HCT116 (cell line): ENCODE measurements at regions not wholly inside any gene's neighbourhood (a gene's known extent, or its start where the extent isn't known, plus 50 kb on each side); places are given as distances from the start of the nearest gene placed in this dataset.

Experiments
- CEBPB ChIP-seq: IDR thresholded peaks from 2 replicates; pipeline ENCODE4 v1.6.1; 2012; ENCODE audit warnings: low read depth
- CTCF ChIP-seq, 3 experiments: fragments of 200-600 bp in 1 of 3; sonication (generic) in 1 of 3; IDR thresholded peaks in 2 of 3; conservative IDR thresholded peaks in 1 of 3; 2 replicates each; pipeline ENCODE4 v1.5.1; 2012 to 2017; ENCODE audit warnings: low read depth in 2 of 3, low read length in 2 of 3, antibody characterized with exemption in 1 of 3, borderline replicate concordance in 1 of 3, control low read depth in 1 of 3, mild to moderate bottlenecking in 1 of 3, mixed read lengths in 1 of 3, mixed run types in 1 of 3, moderate library complexity in 1 of 3; ENCODE audit not compliant: insufficient read depth in 1 of 3
- EGR1 ChIP-seq: IDR thresholded peaks from 2 replicates; pipeline ENCODE4 v1.6.1; 2012; ENCODE audit warnings: low read depth
- EZH2 ChIP-seq: fragments of 200-600 bp; sonication (generic); IDR thresholded peaks from 2 replicates; pipeline ENCODE4 v1.6.1; 2017; ENCODE audit warnings: antibody characterized with exemption, mixed run types
- POLR2A ChIP-seq: IDR thresholded peaks from 2 replicates; pipeline ENCODE4 v1.7.0; 2011; ENCODE audit warnings: borderline replicate concordance; ENCODE audit not compliant: insufficient read depth, insufficient read length; ENCODE audit errors: extremely low read depth
- POLR2AphosphoS5 ChIP-seq: IDR thresholded peaks from 2 replicates; pipeline ENCODE4 v1.6.1; 2011; ENCODE audit warnings: mild to moderate bottlenecking, low read depth, low read length, moderate library complexity
- SP1 ChIP-seq: IDR thresholded peaks from 2 replicates; pipeline ENCODE4 v1.6.1; 2012; ENCODE audit warnings: low read depth

- no peak for TF ChIP-seq POLR2AphosphoS5
- TF ChIP-seq POLR2A = no peak
- TF ChIP-seq EGR1 = no peak
- TF ChIP-seq EZH2 = no peak
- TF ChIP-seq CTCF (IDR thresholded peaks at IDR 0.05 in 2 of 3, conservative IDR thresholded peaks at IDR 0.05 in 1 of 3; ENCODE audit: borderline replicate concordance in 1 of 3, insufficient read depth in 1 of 3, low read depth in 2 of 3, low read length in 2 of 3) = no peak
- no peak for TF ChIP-seq CEBPB
- TF ChIP-seq SP1 = no peak
These were observed 1119.8 kb downstream of the RPIA start for GRCh38 chr2:89811295-89811694.
